NCI-H1105 treated with DMSO at 0.1 percent for 48 hours (cell line): ENCODE measurements at regions not wholly inside any gene's neighbourhood (a gene's known extent, or its start where the extent isn't known, plus 50 kb on each side); places are given as distances from the start of the nearest gene placed in this dataset.
A peak's percentile ranks its signal among the peaks of the same experiment; 100 is the strongest.

Source experiments
- DNase-seq: peaks from one replicate; lab custom pipeline; 2025; lab: John Stamatoyannopoulos, UW

DNA sequence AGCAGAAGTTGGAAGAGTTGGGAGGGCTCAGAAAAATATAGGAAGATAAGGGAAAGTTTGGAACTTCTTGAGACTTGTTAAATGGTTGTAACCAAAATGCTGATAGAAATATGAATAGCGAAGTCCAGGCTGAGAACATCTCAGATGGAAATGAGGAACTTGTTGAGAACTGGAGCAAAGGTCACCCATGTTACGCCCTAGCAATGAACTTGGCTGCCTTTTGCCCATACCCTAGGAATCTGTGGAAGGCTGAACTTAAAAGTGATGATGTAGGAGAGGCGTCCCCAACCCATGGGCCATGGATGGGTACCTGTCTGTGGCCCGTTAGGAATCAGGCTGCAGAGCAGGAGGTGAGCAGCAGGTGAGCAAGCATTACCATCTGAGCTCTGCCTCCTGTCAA, 347.8 kb downstream of the ARL4A start:
- no peak for DNase-seq

DNA sequence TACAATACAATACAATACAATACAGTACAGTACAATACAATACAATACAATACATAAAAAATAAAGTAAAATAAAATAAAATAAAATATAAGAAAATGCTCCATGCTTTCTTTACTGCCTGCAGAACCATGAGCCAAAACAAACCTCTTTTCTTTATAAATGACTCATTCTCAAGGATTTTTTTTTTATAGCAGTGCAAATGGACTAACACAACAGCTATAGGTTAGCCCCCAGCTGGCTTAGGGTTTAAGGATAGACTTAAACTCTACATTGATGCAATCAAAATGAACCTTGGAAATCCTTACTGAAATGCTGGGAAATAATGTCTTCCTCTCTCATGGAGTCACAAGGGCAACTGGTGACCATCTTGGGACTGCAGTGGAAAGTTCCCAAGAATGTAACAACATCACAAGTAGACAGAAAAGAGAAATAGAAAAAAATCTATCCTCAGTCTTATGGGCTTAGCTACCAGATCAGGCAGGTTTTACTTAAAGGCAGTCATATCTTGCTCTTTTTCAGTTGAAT, 348.9 kb downstream of the ARL4A start:
- no peak for DNase-seq

DNA sequence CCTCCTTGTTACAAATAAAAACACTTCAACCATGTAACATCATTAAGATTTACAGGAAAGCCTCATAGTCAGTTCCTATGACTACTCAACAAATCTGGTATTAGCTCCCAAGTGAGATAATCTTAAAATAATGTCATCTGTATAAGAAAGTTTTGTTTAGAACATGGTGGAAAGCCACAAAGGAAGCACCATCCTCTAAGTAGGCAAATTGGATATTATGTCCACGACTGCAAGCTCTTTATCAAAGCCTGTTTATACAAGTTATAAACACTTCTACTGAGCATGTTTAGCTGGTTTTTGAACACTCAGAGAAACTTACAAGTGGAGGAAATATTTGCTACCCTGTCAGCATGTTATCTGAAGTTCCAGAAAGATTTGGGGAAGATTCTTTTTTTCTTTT, 349.8 kb downstream of the ARL4A start:
- DNase-seq, result no peak

DNA sequence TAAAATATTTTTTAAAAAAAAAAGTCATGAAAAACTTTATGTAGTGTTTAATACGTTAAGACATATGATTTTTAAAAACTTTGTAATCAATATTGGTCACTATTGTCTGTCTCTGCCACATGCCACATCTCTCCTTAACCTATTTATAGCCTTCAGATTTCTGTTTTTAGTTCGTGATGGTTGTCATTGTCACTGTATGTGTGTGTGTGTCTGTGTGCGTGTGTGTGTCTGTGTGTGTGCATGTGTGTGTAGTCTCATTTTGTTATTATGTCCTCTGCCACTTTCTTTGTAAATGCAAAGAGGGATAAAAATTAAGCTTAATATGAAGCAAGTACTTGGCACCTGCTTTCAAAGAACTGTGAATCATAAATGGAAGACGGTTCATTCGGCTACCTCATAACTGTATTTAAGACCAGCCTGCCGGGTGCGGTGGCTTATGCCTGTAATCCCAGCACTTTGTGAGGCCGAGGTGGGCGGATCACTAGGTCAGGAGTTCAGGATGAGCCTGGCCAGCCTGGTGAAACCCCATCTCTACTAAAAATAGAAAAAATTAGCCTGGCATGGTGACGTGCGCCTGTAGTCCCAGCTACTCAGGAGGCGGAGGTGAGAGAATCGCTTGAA, 354.0 kb downstream of the ARL4A start:
- no peak for DNase-seq

DNA sequence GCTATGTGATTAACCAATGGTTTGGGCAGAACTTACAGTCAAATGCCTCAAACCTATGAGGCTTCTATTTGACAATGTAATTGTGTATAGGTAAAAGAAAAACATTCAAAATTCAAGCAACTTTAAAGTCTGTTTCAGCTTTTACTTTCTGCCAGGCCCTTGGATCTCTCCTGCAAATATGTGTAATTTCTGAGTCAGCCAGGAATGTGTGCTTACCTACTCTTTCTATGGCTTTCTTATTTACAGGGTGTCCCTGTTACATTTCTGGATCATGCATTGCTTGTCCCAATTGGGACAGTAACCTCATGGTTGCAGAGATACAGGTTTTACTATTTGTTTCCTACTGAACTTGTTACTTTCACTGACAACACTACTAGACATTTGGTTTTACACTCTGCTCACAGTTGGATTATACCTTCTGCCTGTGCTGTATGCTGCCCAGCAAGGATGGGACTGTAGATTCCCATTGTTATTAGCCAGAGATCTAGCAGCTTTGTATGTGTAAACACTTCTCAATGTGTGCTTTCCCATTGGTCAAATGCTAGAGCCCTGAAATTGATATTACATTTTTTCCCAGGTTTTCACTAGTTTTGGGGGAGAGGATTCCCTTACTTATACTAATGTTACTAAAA, 355.3 kb downstream of the ARL4A start:
- no peak for DNase-seq

DNA sequence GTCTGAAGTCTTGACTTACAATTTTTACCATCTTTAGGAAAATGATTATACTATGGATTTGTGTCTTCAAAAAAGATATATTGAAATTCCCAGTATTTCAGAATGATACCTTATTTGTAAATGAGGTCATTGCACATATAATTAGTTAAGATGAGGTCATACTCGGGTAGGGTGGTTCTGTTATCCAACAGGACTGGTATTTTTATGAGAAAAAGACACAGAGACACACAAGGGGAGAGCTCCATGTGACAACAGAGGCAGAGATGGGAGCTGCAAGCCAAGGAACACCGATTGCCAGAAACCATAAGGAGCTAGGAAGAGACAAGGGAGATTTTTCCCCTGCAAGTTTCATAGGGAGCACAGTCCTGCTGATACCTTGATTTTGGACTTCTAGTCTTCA, 356.9 kb downstream of the ARL4A start:
- no peak for DNase-seq

DNA sequence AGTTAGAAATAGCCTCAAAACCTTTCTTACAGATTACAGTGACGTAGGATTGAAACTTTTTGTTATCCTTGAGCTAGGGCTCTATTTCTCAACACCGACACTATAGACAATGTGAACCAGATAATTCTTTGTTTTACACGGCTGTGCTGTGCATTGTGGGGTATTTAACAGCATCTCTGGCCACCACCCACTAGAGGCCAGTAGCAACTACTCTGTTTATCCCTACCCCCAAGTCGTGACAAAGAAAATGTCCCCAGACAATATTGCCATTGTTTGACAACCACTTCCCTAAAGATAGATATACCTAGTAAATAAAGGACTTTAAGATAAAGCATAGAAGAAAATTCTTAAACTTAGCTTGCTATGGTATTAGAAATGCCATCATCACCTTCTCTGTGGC, 359.6 kb downstream of the ARL4A start:
- no peak for DNase-seq

DNA sequence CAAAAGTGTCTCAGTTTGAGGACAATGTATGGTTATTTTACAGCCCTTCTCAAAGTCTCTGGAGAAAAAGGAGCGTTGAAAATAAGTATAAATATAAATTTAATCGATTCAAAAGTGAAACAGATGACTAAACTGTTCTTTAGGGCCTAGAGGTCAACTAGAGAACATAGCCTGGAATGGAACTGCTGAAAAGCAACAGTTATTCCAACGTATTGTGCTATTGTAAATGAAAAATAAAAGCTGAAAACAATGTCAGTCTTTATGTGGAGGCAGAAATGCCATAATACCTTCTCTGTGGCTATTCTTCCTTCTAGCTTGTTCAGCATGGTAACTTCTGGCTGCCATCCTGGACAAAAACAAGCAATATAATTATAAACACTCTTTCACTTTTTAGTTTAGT, 362.5 kb downstream of the ARL4A start:
- no peak for DNase-seq

DNA sequence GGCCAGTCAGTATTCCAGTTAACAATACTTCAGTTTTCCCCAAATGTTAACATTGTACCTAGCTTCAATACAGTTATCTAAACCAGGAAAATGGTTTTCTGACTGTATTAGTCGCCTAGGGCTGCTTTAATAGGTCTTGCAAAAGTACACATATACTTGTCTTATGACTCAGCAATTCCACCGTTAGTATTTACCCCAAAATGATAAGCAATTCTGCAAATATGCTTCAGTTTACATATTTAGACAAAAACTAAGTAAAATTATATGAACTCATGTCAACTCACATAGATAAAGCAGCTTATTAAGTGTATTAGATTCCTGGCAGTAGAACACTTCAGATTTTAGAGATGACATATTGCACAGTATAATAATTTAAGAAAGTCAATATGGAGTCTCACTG, 363.3 kb downstream of the ARL4A start:
- no peak for DNase-seq

DNA sequence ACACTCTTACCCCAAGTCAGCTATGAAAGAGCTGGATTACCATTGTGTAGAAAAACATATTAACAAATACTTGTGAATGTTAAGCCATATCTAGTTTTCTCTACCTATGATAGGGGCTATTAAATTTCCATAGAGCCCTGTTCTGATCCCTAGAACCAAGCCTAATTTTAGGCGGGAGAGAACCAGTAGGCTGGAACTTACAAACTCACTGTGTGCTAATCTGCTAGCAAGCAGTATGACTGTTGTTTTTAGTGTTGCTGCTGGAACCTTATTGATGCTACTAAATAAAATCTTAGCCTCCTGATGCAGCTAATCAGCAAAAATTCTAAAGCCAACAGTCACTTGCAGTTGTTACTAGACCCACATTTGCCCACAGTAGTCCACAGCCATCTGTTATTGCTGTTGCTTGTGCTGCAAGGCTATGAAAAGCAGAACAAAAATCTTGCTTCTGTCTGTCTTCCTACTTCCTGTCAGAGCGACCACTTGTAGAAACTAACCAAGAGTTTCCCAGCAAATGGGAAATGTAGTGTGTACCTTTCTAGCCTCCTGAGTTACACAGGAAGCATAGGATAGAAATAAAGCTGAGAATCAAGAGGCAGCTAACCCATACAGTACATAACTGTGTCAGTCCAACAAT, 368.4 kb downstream of the ARL4A start:
- DNase-seq, result no peak

DNA sequence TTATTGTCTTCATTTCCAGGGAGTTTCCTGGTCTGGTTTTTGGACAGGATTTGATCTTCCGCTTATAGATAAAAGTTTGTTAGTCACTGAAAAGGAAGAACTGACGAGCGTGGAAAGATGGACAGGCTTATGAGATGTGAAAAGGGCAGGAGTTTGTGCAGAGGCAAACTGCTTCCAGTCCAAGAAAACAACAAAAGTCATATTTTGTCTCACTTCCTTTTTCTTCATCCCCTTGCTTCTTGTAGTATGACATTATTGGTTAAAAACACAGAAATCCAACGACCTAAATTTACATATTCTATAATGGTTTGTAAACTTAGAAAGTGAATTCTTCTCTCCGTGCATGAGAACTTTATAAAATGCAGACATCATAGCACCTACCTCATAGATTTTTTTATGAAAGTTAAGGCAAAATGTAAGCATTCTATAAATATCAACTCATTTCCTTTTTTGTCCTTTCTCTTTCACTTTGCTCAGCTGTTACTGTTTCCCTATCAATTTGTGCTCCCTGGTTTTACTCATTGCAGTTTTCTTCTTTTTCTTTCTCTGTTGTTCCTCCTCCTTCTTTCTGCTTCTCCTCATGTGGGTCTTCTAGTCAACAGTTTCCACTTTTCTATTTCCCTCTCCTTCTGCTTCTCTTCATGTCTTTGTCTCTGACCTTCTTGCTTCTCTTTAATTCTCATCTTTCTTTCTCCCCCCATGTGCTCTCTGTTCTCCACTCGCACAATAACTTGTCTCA, 370.2 kb downstream of the ARL4A start:
- no peak for DNase-seq

DNA sequence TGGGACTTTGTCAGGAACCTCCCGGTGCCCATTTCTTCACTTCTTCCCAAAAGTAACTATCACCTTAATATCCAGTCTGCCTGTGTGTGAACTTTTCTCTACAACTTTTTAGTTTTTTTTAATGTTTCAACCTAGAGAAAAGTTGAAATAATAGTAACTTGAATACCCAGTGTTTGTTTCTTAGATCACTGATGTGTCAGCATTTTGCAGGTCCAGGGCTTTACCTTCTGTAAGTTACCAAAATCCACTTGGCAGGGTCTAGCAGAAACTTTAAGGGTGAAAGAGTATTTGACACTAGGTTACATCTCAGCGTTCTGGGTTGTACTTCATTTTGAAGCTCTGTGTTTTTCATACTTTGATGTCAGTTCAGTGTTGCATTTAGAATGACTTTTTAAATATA, 372.7 kb downstream of the ARL4A start:
- DNase-seq, result no peak

DNA sequence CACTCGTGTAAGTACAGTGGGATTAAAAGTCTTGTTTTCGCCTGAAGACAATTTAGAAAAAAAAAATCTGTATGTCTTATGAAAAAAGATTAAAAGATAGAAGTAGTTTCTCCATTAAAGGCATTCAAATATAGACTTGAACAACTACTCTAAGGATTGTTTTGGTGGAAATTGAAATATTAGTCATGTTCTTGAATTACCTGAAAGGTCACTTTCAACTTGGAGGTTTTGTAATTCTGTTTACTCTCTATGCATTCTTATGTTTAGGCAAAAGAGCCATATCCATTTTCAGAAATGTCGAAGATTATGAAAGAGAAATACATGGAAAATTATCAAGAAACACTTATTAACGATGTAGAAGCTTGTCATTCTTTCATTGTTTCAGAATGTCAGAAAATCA, 373.7 kb downstream of the ARL4A start:
- no peak for DNase-seq

DNA sequence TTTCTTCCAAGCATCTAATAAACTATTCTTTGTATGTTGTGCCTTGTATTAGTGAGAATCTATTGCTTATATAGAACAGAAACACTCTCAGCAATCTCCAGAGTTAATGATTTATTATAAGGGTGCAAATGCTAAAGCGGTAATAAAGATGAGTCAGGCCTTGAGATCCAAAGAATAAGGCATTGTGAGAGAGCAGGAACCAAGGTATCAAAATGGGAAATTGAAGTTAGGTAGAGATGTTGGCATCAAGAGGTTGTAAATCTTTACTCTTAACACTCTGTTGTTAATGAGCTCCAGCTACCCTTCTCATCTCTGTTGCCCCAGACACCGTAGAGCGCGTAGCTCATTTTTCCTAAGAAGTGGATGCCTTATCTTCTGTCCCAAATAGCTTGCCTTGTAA, 375.2 kb downstream of the ARL4A start:
- DNase-seq, result no peak

DNA sequence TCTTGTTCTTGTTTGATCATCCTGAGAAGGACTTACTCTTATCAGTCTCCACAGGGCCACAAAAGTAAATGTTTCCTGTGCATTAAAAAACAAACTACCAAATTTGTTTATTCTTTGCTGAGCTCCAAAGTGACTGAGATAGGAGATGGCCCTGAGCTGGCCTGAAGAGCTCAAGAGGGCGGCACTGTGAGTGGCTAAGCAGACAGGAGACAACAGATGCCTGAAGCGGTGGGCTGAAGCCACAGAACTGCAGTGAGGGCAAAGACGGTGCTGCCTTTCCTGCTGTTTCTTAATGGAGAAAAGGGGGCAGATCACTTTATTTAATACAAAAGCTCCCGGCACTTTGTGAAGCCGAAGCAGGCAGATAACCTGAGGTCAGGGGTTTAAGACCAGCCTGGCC, 379.6 kb downstream of the ARL4A start:
- no peak for DNase-seq

DNA sequence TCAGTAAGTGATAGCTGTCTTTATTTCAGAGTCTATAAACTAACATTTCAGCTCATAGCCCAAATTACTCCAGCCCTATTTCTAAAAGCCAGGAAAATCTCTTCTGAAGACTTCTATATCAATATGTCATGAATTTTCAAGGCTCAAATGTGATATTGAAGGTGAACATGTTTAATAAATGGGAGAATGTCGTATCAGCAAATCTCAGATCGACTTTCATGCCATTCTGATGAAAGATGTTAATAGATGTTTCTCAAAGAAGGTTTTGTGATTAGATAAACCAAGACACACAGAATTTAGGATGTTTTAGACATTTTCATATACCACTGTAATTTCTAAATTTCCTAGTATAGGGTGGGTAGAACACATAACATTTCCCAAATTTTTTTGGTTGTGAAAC, 380.6 kb downstream of the ARL4A start:
- no peak for DNase-seq

DNA sequence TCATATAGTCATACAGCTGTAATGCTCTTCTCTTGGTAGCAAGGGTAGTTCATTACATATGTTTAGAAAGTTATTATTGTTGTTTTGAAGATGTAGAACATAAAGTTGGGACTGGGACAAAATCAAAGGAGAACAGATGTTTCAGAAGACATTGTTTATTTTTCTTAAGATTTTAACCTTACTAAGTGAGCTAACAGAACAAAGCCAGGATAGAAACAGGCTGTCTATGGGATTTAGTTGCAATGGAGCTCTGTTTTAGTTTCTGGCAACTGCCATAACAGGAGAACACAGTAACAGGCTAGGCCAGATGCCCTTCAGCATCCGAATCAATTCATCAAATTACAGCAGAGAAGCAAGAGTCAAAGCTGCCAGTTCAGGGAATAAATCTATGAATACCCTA, 382.4 kb downstream of the ARL4A start:
- DNase-seq, result no peak

DNA sequence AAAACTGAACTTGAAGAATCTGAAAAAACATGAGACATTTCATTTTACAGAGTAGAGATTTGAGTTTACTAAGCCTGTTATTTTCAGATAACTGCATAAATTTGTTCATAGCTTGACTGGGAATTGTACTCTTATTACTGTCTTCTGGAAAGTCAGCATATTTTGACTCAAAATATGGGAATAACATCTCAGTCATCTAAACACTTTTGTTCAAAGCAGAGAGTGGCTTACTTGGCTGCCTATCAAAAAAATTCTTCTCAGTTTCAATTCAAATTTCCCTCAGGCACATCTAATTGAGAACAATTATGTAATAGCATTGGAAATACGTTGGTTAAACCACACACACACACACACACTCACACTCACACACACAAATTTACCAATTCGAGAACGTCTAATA, 384.6 kb downstream of the ARL4A start:
- peak; percentile 57 for DNase-seq

DNA sequence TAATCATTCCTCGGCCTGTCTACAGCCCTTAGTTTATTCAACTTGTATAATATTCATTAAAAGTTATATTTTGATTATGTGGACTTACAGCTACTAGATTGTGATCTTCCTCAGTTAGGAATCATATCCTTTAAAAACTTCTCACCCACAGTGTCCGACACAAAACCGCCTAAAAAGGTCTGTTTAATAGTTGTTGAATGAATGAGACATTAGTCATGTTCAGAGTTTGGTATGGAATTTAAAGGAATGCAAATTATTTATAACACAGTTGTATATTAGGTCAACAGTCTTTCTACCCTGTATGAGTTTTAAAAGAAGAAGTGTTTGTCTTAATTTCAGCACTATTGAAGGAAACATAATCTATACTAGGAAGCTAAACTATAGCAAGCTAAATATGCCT, 390.0 kb downstream of the ARL4A start:
- no peak for DNase-seq

DNA sequence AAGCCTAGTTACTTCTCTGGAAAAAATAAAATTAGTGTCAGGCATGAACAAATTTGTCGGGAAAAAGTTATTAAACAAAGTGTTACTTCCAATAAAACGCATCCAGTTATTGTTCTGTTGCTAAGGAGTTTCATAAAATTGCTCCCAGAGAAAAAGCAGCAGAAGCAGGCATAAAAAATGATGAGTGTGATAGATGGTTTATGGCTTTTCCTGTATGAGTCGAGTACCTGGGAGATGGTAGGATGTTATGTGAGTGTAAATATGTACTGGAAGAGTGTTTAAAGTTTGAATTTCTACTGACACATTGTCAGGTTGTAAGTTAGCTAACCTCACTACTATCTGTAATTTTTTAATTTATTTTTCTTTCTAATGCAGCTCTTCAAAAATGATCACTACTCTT, 390.7 kb downstream of the ARL4A start:
- no peak for DNase-seq

DNA sequence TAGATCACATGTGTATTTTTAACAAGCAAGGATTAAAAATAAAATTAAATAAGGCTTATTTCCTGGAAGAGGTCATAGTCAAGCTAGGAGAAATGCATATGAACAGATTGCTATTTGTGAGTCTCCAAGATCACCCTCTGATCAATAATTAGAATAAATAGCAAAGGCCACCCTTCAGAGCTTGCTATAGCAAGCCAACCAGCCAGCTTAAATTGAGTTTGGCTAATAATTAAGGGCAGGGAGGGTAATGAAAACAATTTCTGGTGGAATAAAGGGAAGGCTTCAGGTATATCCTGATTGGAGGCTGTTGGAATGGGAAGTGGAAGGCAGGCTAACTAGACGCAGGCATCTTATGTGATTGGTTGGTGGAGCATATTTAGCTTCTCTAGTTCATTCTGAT, 403.5 kb downstream of the ARL4A start:
- no peak for DNase-seq

DNA sequence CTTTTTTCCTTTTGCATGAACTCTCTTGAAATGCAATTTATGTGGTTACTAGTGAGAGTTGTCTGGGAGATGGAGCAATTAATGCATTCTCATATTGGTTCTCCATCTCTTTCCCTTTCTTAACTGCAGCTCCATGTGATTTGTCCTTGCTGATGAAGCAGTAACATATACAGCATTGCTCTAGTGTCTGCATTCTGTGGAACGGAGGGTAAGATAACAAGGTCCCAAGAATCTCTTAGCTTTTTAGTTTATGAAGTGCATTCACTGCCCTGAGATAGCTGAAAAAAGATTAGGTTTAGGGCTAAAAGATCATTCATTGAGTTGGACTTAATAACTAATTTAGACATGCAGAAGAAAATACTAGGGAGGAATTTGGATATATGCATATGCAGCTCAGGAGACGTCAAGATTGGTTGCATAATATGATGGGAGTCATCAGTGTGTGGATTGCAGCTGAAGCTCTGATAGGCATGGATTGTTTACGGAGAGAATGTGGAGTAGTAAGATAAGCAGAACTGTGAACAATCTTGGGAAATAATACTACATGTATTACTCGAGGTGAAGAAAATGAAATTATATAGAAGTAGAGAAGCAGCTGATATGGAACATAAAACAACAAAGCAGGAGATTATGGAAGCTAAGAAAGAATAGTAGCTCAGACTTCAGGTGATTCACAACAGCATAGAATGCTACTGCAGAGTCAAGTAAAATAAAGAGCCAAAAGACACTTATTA, 404.7 kb downstream of the ARL4A start:
- DNase-seq, result no peak

DNA sequence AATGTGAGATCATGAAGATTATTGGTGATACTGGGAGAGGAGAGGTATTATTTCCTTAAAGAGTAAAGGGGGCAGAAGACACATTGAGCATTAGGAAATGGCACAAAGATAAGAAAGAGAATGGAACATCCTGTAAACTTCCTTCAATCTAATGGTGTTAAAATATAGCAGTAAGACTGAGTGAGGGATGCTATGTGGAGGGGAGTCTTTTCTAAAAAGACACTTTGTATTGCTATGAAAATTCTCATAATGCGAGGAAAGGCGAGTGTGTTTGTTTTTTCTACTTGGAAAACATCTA, 405.2 kb downstream of the ARL4A start:
- no peak for DNase-seq
